ENCODE measurements at regions not wholly inside any gene's neighbourhood (a gene's known extent, or its start where the extent isn't known, plus 50 kb on each side); places are given as distances from the start of the nearest gene placed in this dataset.

- no peak overlapping the region for H3K4me2 ChIP-seq (ENCODE audit: low read depth, low read length, poor library complexity, severe bottlenecking)
- H3K9me3 ChIP-seq (ENCODE audit: insufficient read depth, low read length): peaks cover 12% of the 10 kb centered on the region; the same call in 1 of the 2 replicates
- H3K27ac ChIP-seq (ENCODE audit: low read depth, low read length): no peak overlapping the region
- no peaks in the 10 kb centered on the region; the same call in 1 of the 2 replicates for H3K36me3 ChIP-seq (ENCODE audit: low read length)
- H3K27me3 ChIP-seq (ENCODE audit: low read length): no peaks in the 10 kb centered on the region
- no peak overlapping the region for H3K9ac ChIP-seq (ENCODE audit: low read length)
- no peaks in the 10 kb centered on the region for H3K9me2 ChIP-seq (replicated peaks; ENCODE audit: insufficient read depth, low read length)
- H4K20me1 ChIP-seq (ENCODE audit: low read depth, low read length): no peaks in the 10 kb centered on the region
- no peak overlapping the region for H2AFZ ChIP-seq (ENCODE audit: low read depth, low read length, severe bottlenecking)
- H3F3A ChIP-seq (ENCODE audit: insufficient read depth): no peaks in the 10 kb centered on the region
- no peak overlapping the region for H3K4me3 ChIP-seq (ENCODE audit: insufficient read depth, low read length, poor library complexity, severe bottlenecking)
- TF ChIP-seq, protein P1, sequence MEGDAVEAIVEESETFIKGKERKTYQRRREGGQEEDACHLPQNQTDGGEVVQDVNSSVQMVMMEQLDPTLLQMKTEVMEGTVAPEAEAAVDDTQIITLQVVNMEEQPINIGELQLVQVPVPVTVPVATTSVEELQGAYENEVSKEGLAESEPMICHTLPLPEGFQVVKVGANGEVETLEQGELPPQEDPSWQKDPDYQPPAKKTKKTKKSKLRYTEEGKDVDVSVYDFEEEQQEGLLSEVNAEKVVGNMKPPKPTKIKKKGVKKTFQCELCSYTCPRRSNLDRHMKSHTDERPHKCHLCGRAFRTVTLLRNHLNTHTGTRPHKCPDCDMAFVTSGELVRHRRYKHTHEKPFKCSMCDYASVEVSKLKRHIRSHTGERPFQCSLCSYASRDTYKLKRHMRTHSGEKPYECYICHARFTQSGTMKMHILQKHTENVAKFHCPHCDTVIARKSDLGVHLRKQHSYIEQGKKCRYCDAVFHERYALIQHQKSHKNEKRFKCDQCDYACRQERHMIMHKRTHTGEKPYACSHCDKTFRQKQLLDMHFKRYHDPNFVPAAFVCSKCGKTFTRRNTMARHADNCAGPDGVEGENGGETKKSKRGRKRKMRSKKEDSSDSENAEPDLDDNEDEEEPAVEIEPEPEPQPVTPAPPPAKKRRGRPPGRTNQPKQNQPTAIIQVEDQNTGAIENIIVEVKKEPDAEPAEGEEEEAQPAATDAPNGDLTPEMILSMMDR (IDR thresholded peaks at IDR 0.05; ENCODE audit: insufficient read depth, low read length, poor library complexity, severe bottlenecking): no peak
- TF ChIP-seq EZH2phosphoT487 (conservative IDR thresholded peaks at IDR 0.05; ENCODE audit: low read length): no peak
- H3K79me2 ChIP-seq (ENCODE audit: insufficient read depth, low read length): no peaks in the 10 kb centered on the region
Observed at GRCh38 chr13:69641773-69642172, 465.9 kb upstream of the ATXN8OS start.

GRCh38 chr13:69633044-69633443 lies 474.6 kb upstream of the ATXN8OS start:
- H3K27me3 ChIP-seq (ENCODE audit: low read length): no peaks in the 10 kb centered on the region
- no peaks in the 10 kb centered on the region for H4K20me1 ChIP-seq (ENCODE audit: low read depth, low read length)
- no peak overlapping the region for H3K9ac ChIP-seq (ENCODE audit: low read length)
- H3F3A ChIP-seq (ENCODE audit: insufficient read depth): no peaks in the 10 kb centered on the region
- H3K4me2 ChIP-seq (ENCODE audit: low read depth, low read length, poor library complexity, severe bottlenecking): no peak overlapping the region
- H3K4me3 ChIP-seq (ENCODE audit: insufficient read depth, low read length, poor library complexity, severe bottlenecking): no peak overlapping the region
- no peaks in the 10 kb centered on the region for H3K36me3 ChIP-seq (ENCODE audit: low read length)
- H2AFZ ChIP-seq (ENCODE audit: low read depth, low read length, severe bottlenecking): no peak overlapping the region
- H3K9me3 ChIP-seq (ENCODE audit: insufficient read depth, low read length): no peaks in the 10 kb centered on the region
- no peaks in the 10 kb centered on the region for H3K9me2 ChIP-seq (replicated peaks; ENCODE audit: insufficient read depth, low read length)
- no peaks in the 10 kb centered on the region for H3K79me2 ChIP-seq (ENCODE audit: insufficient read depth, low read length)
- no peak for TF ChIP-seq EZH2phosphoT487 (conservative IDR thresholded peaks at IDR 0.05; ENCODE audit: low read length)
- TF ChIP-seq, protein P1 (IDR thresholded peaks at IDR 0.05; ENCODE audit: insufficient read depth, low read length, poor library complexity, severe bottlenecking): no peak
- no peak overlapping the region for H3K27ac ChIP-seq (ENCODE audit: low read depth, low read length)

GRCh38 chr13:69623973-69624372 lies 483.7 kb upstream of the ATXN8OS start:
- no peaks in the 10 kb centered on the region for H3F3A ChIP-seq (ENCODE audit: insufficient read depth)
- H3K27ac ChIP-seq (ENCODE audit: low read depth, low read length): no peak overlapping the region
- H3K4me2 ChIP-seq (ENCODE audit: low read depth, low read length, poor library complexity, severe bottlenecking): no peak overlapping the region
- no peaks in the 10 kb centered on the region for H3K36me3 ChIP-seq (ENCODE audit: low read length)
- H3K79me2 ChIP-seq (ENCODE audit: insufficient read depth, low read length): no peaks in the 10 kb centered on the region
- H3K9ac ChIP-seq (ENCODE audit: low read length): no peak overlapping the region
- H4K20me1 ChIP-seq (ENCODE audit: low read depth, low read length): no peaks in the 10 kb centered on the region
- H2AFZ ChIP-seq (ENCODE audit: low read depth, low read length, severe bottlenecking): no peak overlapping the region
- no peak for TF ChIP-seq EZH2phosphoT487 (conservative IDR thresholded peaks at IDR 0.05; ENCODE audit: low read length)
- TF ChIP-seq, protein P1 (IDR thresholded peaks at IDR 0.05; ENCODE audit: insufficient read depth, low read length, poor library complexity, severe bottlenecking): no peak
- no peak overlapping the region for H3K4me3 ChIP-seq (ENCODE audit: insufficient read depth, low read length, poor library complexity, severe bottlenecking)
- H3K27me3 ChIP-seq (ENCODE audit: low read length): no peaks in the 10 kb centered on the region
- H3K9me3 ChIP-seq (ENCODE audit: insufficient read depth, low read length): 0 out of 2 replicates have a peak, but pooled peaks cover 8% of the 10 kb centered on the region
- H3K9me2 ChIP-seq (replicated peaks; ENCODE audit: insufficient read depth, low read length): no peaks in the 10 kb centered on the region
